ENCODE measurements at regions not wholly inside any gene's neighbourhood (a gene's known extent, or its start where the extent isn't known, plus 50 kb on each side); places are given as distances from the start of the nearest gene placed in this dataset.

DNA sequence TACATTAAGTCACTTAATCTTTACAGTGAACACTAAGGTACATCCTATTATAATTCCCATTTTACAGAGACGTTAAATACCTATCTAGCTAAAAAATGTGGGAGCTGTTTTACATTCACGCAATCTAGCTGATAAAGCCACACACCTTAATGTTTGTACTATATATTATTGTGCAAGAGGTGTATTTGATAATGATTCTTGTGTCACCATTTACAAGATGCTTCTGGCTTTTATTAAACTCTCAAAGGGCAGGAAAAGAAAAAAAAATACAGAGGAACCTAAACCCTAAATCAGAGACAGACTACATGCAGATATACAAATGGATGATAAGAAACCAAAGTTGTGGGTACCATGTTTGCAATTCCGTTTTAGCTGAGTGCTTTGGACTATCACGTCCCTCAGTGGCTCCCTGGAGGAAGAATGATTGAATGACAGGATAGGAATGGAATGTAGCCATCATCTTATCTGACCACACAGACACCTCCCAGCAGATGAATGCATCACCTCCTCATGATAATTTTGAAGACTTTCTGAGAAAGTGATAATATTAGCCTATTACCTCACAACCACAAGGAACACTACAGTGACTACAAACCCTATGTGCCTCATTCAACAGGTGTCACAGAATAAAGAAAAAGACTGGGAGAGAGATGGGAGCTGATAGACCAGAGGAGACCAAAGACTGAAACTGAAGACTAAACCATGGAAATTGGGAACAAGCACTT is 230.5 kb upstream of the SERP2 start:
- CTCF ChIA-PET (ENCODE audit: low intra/inter-chr PET ratio, low total read pairs): no interaction called here
- no peak overlapping the region for H2AFZ ChIP-seq (ENCODE audit: low read length)

More for the DNA sequence above, 230.5 kb upstream of the SERP2 start:
- WGBS (ENCODE audit: low lambda C conversion rate): 15% methylated on average over 4 of the region's 4 CpGs
- FAIRE-seq: no peak
- POLR2A ChIA-PET: no interaction called here
- Histone ChIP-seq H4K20me1 (ENCODE audit: insufficient read depth, low read length) (no peaks in the 10 kb centered on the region), H3K36me3 (replicated peaks in 1 of 2; ENCODE audit: control insufficient read depth in 1 of 2, insufficient read depth in 2 of 2, low read length in 2 of 2) (no peaks in the 10 kb centered on the region), H3K4me2 (ENCODE audit: low read depth, low read length) (peak overlapping the region; percentile 93; the same call in 1 of the 2 replicates), H3K27me3 (ENCODE audit: control insufficient read depth in 1 of 2, insufficient read depth in 2 of 2, low read length in 2 of 2) (no peaks in the 10 kb centered on the region), H3K79me2 (ENCODE audit: insufficient read depth, low read length) (no peaks in the 10 kb centered on the region), H3K9ac (ENCODE audit: insufficient read depth, low read depth, low read length) (no peak overlapping the region), H3K9me3 (ENCODE audit: low read length) (no peaks in the 10 kb centered on the region), H3K4me3 (replicated peaks in 1 of 3; ENCODE audit: insufficient read depth in 1 of 3, low read depth in 2 of 3, low read length in 3 of 3) (no peak overlapping the region; a peak in 1 of 6 replicates), H3K27ac (ENCODE audit: extremely low read length, insufficient read depth, low read length) (no peak overlapping the region), H3K4me1 (ENCODE audit: insufficient read depth, low read length) (peaks cover 26% of the 10 kb centered on the region)
- in situ Hi-C loops (cut with HindIII; ENCODE audit: extremely low pct_ligation_motif_present, low pct_unique_long_range_greater_than_20kb) (no loop called here), intact Hi-C loops (cut with micrococcal nuclease; ENCODE audit: unreplicated experiment) (loop anchor here (1.0 to 5.0 kb wide), 2 partner anchors 91 to 293 kb away; no protein-coding TSS in a partner anchor)
- ATAC-seq: no peak
- TF ChIP-seq CEBPB (IDR thresholded peaks at IDR 0.05; ENCODE audit: borderline replicate concordance, low read depth, low read length): peak; percentile 68
- TF ChIP-seq, protein P1, sequence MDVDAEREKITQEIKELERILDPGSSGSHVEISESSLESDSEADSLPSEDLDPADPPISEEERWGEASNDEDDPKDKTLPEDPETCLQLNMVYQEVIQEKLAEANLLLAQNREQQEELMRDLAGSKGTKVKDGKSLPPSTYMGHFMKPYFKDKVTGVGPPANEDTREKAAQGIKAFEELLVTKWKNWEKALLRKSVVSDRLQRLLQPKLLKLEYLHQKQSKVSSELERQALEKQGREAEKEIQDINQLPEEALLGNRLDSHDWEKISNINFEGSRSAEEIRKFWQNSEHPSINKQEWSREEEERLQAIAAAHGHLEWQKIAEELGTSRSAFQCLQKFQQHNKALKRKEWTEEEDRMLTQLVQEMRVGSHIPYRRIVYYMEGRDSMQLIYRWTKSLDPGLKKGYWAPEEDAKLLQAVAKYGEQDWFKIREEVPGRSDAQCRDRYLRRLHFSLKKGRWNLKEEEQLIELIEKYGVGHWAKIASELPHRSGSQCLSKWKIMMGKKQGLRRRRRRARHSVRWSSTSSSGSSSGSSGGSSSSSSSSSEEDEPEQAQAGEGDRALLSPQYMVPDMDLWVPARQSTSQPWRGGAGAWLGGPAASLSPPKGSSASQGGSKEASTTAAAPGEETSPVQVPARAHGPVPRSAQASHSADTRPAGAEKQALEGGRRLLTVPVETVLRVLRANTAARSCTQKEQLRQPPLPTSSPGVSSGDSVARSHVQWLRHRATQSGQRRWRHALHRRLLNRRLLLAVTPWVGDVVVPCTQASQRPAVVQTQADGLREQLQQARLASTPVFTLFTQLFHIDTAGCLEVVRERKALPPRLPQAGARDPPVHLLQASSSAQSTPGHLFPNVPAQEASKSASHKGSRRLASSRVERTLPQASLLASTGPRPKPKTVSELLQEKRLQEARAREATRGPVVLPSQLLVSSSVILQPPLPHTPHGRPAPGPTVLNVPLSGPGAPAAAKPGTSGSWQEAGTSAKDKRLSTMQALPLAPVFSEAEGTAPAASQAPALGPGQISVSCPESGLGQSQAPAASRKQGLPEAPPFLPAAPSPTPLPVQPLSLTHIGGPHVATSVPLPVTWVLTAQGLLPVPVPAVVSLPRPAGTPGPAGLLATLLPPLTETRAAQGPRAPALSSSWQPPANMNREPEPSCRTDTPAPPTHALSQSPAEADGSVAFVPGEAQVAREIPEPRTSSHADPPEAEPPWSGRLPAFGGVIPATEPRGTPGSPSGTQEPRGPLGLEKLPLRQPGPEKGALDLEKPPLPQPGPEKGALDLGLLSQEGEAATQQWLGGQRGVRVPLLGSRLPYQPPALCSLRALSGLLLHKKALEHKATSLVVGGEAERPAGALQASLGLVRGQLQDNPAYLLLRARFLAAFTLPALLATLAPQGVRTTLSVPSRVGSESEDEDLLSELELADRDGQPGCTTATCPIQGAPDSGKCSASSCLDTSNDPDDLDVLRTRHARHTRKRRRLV (CRISPR knock-in tag; IDR thresholded peaks at IDR 0.05): no peak
- BruUV-seq (replicated peaks): no TSS peak
- DNase-seq (ENCODE audit: low spot score): no peak
